PC-9 (cell line): ENCODE measurements at regions not wholly inside any gene's neighbourhood (a gene's known extent, or its start where the extent isn't known, plus 50 kb on each side); places are given as distances from the start of the nearest gene placed in this dataset.

Experiments used
- BruUV-seq: library from RNA; stranded (reverse); fragments of 400-500 nt; replicated peaks from 2 replicates; lab custom pipeline; 2021; lab: Mats Ljungman, UMichigan
- CTCF ChIA-PET: fragments of 300-600 bp; sonication (Branson Sonifier 250); formaldehyde crosslinking; loops from one replicate; lab custom pipeline; 2022; ENCODE audit warnings: antibody characterized with exemption; lab: Charles Lee
- POLR2A ChIA-PET: fragments of 300-600 bp; sonication (Branson Sonifier 250); formaldehyde crosslinking; loops from one replicate; lab custom pipeline; 2022; ENCODE audit warnings: antibody characterized with exemption; ENCODE audit not compliant: unreplicated experiment; lab: Charles Lee
- DNase-seq, 2 experiments: peaks; one replicate each; pipeline versions ENCODE4 v3.0.0 to v3.0.0-alpha.2; 2015 to 2022; ENCODE audit warnings: mixed read lengths in 1 of 2
- H2AFZ ChIP-seq: fragments of 200-600 bp; sonication (generic); 2 replicates; pipeline ENCODE4 v1.8.1; 2017; ENCODE audit warnings: antibody characterized with exemption
- H3F3A ChIP-seq: fragments of 200-600 bp; sonication (generic); 2 replicates; pipeline ENCODE4 v1.8.1; 2017; ENCODE audit warnings: antibody characterized with exemption, mild to moderate bottlenecking, low read depth; ENCODE audit not compliant: insufficient read depth
- H3K27ac ChIP-seq: fragments of 200-600 bp; sonication (generic); 2 replicates; pipeline ENCODE4 v1.6.1; 2016; ENCODE audit warnings: mixed run types
- H3K27me3 ChIP-seq: fragments of 200-600 bp; sonication (generic); 2 replicates; pipeline ENCODE4 v1.6.1; 2016; ENCODE audit warnings: low read depth, mixed run types; ENCODE audit not compliant: insufficient read depth
- H3K36me3 ChIP-seq: fragments of 200-600 bp; sonication (generic); 2 replicates; pipeline ENCODE4 v1.6.1; 2016; ENCODE audit warnings: low read depth, mixed run types
- H3K4me1 ChIP-seq: fragments of 200-600 bp; sonication (generic); replicated peaks from 2 replicates; pipeline ENCODE4 v1.6.1; 2016; ENCODE audit warnings: mixed run types; ENCODE audit not compliant: insufficient read depth
- H3K4me2 ChIP-seq: fragments of 200-600 bp; sonication (generic); 2 replicates; pipeline ENCODE4 v1.6.1; 2017; ENCODE audit warnings: mixed run types
- H3K4me3 ChIP-seq: fragments of 200-600 bp; sonication (generic); 2 replicates; pipeline ENCODE4 v1.6.1; 2016; ENCODE audit warnings: mixed run types
- H3K79me2 ChIP-seq: fragments of 200-600 bp; sonication (generic); 2 replicates; pipeline ENCODE4 v1.6.1; 2017; ENCODE audit warnings: low read depth, mixed run types
- H3K9me2 ChIP-seq: fragments of 200-600 bp; sonication (generic); 2 replicates; pipeline ENCODE4 v1.8.1; 2017; ENCODE audit warnings: mild to moderate bottlenecking; ENCODE audit not compliant: insufficient read depth
- H3K9me3 ChIP-seq: fragments of 200-600 bp; sonication (generic); 2 replicates; pipeline ENCODE4 v1.8.1; 2016; ENCODE audit warnings: low read depth; ENCODE audit not compliant: insufficient read depth
- H4K20me1 ChIP-seq: fragments of 200-600 bp; sonication (generic); 2 replicates; pipeline ENCODE4 v1.8.1; 2017; ENCODE audit not compliant: insufficient read depth
- EZH2 ChIP-seq: fragments of 200-600 bp; sonication (generic); IDR thresholded peaks from 2 replicates; pipeline ENCODE4 v1.8.0; 2017; ENCODE audit warnings: antibody characterized with exemption, low read depth
- intact Hi-C: fragments of 100-400 bp; cut with micrococcal nuclease; formaldehyde crosslinking; loops from one replicate; pipeline ENCODE4 v1.10.0; 2022; ENCODE audit not compliant: unreplicated experiment
- TF ChIP-seq, protein P1 (sequence below): fragments of 200-600 bp; sonication (generic); conservative IDR thresholded peaks from 2 replicates; pipeline ENCODE4 v1.6.1; 2017; ENCODE audit warnings: mixed run types, antibody characterized with exemption, mild to moderate bottlenecking, moderate library complexity

GRCh38 chr2:234620018-234620417 is 123.1 kb upstream of the ARL4C start:
- Histone ChIP-seq H3K36me3 (no peaks in the 10 kb centered on the region), H3K27ac (no peak overlapping the region), H3K4me1 (no peaks in the 10 kb centered on the region), H3K27me3 (no peaks in the 10 kb centered on the region), H4K20me1 (no peaks in the 10 kb centered on the region), H3K9me3 (no peaks in the 10 kb centered on the region), H3K4me2 (no peak overlapping the region), H3K9me2 (no peaks in the 10 kb centered on the region), H2AFZ (no peak overlapping the region), H3F3A (no peaks in the 10 kb centered on the region), H3K4me3 (no peak overlapping the region), H3K79me2 (no peaks in the 10 kb centered on the region)
- POLR2A ChIA-PET = no interaction called here
- DNase-seq = no peak
- BruUV-seq = no TSS peak
- TF ChIP-seq, protein P1, sequence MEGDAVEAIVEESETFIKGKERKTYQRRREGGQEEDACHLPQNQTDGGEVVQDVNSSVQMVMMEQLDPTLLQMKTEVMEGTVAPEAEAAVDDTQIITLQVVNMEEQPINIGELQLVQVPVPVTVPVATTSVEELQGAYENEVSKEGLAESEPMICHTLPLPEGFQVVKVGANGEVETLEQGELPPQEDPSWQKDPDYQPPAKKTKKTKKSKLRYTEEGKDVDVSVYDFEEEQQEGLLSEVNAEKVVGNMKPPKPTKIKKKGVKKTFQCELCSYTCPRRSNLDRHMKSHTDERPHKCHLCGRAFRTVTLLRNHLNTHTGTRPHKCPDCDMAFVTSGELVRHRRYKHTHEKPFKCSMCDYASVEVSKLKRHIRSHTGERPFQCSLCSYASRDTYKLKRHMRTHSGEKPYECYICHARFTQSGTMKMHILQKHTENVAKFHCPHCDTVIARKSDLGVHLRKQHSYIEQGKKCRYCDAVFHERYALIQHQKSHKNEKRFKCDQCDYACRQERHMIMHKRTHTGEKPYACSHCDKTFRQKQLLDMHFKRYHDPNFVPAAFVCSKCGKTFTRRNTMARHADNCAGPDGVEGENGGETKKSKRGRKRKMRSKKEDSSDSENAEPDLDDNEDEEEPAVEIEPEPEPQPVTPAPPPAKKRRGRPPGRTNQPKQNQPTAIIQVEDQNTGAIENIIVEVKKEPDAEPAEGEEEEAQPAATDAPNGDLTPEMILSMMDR = no peak
- no peak for TF ChIP-seq EZH2
- CTCF ChIA-PET = no interaction called here
- intact Hi-C loops = no loop called here

DNA sequence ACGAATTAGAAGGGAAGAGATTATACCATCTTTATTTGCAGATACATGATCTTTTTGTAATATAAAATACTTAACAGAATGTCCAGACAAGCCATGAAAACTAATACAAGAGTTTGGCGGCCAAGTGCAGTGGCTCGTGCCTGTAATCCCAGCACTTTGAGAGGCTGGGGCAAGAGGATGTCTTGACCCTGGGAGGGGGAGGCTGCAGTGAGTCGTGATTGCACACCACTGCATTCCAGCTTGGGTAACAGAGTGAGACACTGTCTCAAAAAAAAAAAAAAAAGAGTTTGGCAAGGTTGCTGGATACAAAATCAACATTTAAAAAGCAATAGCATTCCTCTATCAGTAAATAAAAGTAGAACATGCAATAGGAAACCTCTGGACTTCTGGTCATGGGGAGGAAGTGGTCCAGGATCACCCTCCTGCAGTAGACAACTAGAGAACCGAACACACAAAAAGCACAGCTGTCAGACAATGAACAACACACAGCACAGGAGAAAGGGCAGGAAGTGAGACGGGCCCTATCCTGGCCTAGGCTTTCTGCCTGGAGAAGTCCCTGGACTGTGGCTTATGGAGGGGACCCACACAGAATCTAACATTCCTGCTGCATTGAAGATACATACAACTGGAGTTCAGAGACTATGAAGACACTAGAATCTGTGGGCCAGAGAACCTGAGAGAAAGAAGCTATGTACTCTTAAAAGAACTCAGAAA is 118.9 kb upstream of the ARL4C start:
- H3K4me3 ChIP-seq = no peak overlapping the region
- no peak overlapping the region for H3K27ac ChIP-seq
- no TSS peak for BruUV-seq
- DNase-seq = no peak
- H3K4me2 ChIP-seq = no peak overlapping the region
- H3K27me3 ChIP-seq = no peaks in the 10 kb centered on the region
- TF ChIP-seq EZH2 = no peak
- TF ChIP-seq, protein P1 = no peak
- H3K79me2 ChIP-seq = no peaks in the 10 kb centered on the region
- H2AFZ ChIP-seq = peak overlapping the region; percentile 15; the same call in 1 of the 2 replicates
- intact Hi-C loops = no loop called here
- no peaks in the 10 kb centered on the region for H3K9me2 ChIP-seq
- CTCF ChIA-PET = no interaction called here
- no peaks in the 10 kb centered on the region for H3K36me3 ChIP-seq
- H3F3A ChIP-seq = no peaks in the 10 kb centered on the region
- peaks cover 11% of the 10 kb centered on the region for H3K9me3 ChIP-seq
- no peaks in the 10 kb centered on the region for H3K4me1 ChIP-seq
- POLR2A ChIA-PET = no interaction called here
- no peaks in the 10 kb centered on the region for H4K20me1 ChIP-seq

DNA sequence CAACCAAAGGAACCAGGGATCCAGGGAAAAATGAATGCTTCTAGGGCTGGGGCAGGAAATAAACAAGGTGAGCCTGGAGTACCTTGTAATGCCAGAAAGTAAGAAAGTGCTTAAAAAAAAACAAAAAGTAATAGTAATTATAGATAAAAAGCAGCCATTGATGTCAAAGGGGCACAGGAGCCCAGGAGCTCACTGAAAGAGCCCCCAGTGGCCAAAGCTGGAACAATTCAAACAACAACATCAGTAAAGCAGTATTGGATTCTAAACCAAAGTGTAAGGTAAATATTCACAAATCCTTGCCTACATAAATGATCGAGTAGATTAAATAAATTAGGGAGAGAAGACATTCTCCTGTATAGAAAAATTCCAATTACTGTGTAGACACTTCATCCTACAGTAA is 114.3 kb upstream of the ARL4C start:
- H3F3A ChIP-seq = no peaks in the 10 kb centered on the region
- H3K27ac ChIP-seq = no peak overlapping the region
- intact Hi-C loops = no loop called here
- ChIA-PET CTCF (interaction anchor here (0.6 kb wide), 1 partner anchor 370 kb away, joined by 3 read pairs; no protein-coding TSS in a partner anchor), POLR2A (interaction anchor here (0.6 kb wide), 1 partner anchor 67 kb away, joined by 5 read pairs; no protein-coding TSS in a partner anchor)
- no peak overlapping the region for H3K4me3 ChIP-seq
- no peaks in the 10 kb centered on the region for H4K20me1 ChIP-seq
- H3K9me3 ChIP-seq = peaks cover 11% of the 10 kb centered on the region
- H2AFZ ChIP-seq = no peak overlapping the region
- H3K36me3 ChIP-seq = no peaks in the 10 kb centered on the region
- no TSS peak for BruUV-seq
- DNase-seq = no peak
- H3K4me1 ChIP-seq = no peaks in the 10 kb centered on the region
- H3K79me2 ChIP-seq = no peaks in the 10 kb centered on the region
- no peaks in the 10 kb centered on the region for H3K27me3 ChIP-seq
- H3K4me2 ChIP-seq = no peak overlapping the region
- H3K9me2 ChIP-seq = no peaks in the 10 kb centered on the region
- TF ChIP-seq, protein P1 = peak; percentile 61
- TF ChIP-seq EZH2 = no peak
